Cardiac fibroblast (primary cell): ENCODE measurements at regions not wholly inside any gene's neighbourhood (a gene's known extent, or its start where the extent isn't known, plus 50 kb on each side); places are given as distances from the start of the nearest gene placed in this dataset.

Experiments
- DNase-seq, 2 donors: peaks; one replicate each; pipeline versions ENCODE4 v3.0.0 to v3.0.0-alpha.2; 2010; ENCODE audit warnings: low read depth in 2 of 2
- H3K4me3 ChIP-seq, 2 donors: replicated peaks in 1 of 2; 1 replicate in 1 of 2; 2 replicates in 1 of 2; pipeline ENCODE4 v1.5.1; 2011; ENCODE audit warnings: low read depth in 2 of 2, low read length in 2 of 2, mild to moderate bottlenecking in 2 of 2, moderate library complexity in 1 of 2
- CTCF ChIP-seq: IDR thresholded peaks from one replicate; pipeline ENCODE4 v1.5.1; 2011; ENCODE audit warnings: low read depth, mild to moderate bottlenecking, low read length, inconsistent platforms

- H3K4me3 ChIP-seq = no peak overlapping the region
- no peak for TF ChIP-seq CTCF
- no peak for DNase-seq
Measured at GRCh38 chr10:3415878-3416605, 243.5 kb upstream of the PITRM1 start.

GRCh38 chr10:3415038-3415736, 242.6 kb upstream of the PITRM1 start:
- TF ChIP-seq CTCF = no peak
- DNase-seq = no peak
- no peak overlapping the region for H3K4me3 ChIP-seq

GRCh38 chr10:3414667-3415023, 242.1 kb upstream of the PITRM1 start:
- no peak overlapping the region for H3K4me3 ChIP-seq
- no peak for DNase-seq
- TF ChIP-seq CTCF = no peak

GRCh38 chr10:3413937-3414666, 241.5 kb upstream of the PITRM1 start:
- no peak for DNase-seq
- no peak for TF ChIP-seq CTCF
- H3K4me3 ChIP-seq = no peak overlapping the region

GRCh38 chr10:3412646-3413045, 240.1 kb upstream of the PITRM1 start:
- no peak for DNase-seq
- TF ChIP-seq CTCF = no peak
- H3K4me3 ChIP-seq = no peak overlapping the region

GRCh38 chr10:3412071-3412582, 239.5 kb upstream of the PITRM1 start:
- H3K4me3 ChIP-seq = no peak overlapping the region
- TF ChIP-seq CTCF = no peak
- DNase-seq = no peak
